HG02610 (cell line): ENCODE measurements at regions not wholly inside any gene's neighbourhood (a gene's known extent, or its start where the extent isn't known, plus 50 kb on each side); places are given as distances from the start of the nearest gene placed in this dataset.
A peak's percentile ranks its signal among the peaks of the same experiment; 100 is the strongest.
"Not testable (repeated sequence)": the region's sequence is repeated elsewhere in the genome, so short reads cannot be mapped to it uniquely, and the experiment has no call there.

ENCODE experiments used
- ATAC-seq: cut with Tn5 transposase; IDR thresholded peaks from one replicate; pipeline ENCODE4 v1.9.1; 2021; ENCODE audit warnings: mild to moderate bottlenecking, moderate library complexity; ENCODE audit not compliant: unreplicated experiment

- no peak for ATAC-seq
Measured at GRCh38 chr11:107276077-107276476, 181.5 kb downstream of the CWF19L2 start.

- no peak for ATAC-seq
Measured at GRCh38 chr11:107275632-107276031, 182.0 kb downstream of the CWF19L2 start.

GRCh38 chr11:107274138-107274537, 183.5 kb downstream of the CWF19L2 start:
- no peak for ATAC-seq

GRCh38 chr11:107272561-107272960, 185.1 kb downstream of the CWF19L2 start:
- no peak for ATAC-seq

- ATAC-seq = no peak
Measured at GRCh38 chr11:107271425-107271824, 186.2 kb downstream of the CWF19L2 start.

- no peak for ATAC-seq
Measured at GRCh38 chr11:107268977-107269376, 188.6 kb downstream of the CWF19L2 start.

GRCh38 chr11:107266455-107266854, 191.2 kb downstream of the CWF19L2 start:
- no peak for ATAC-seq

- ATAC-seq = no peak
Measured at GRCh38 chr11:107265591-107266121, 192.0 kb downstream of the CWF19L2 start.

GRCh38 chr11:107263844-107264563, 193.6 kb downstream of the CWF19L2 start:
- ATAC-seq = peak; percentile 64

- no peak for ATAC-seq
Measured at GRCh38 chr11:107259811-107260221, 197.8 kb downstream of the CWF19L2 start.

GRCh38 chr11:107257710-107258109, 199.9 kb downstream of the CWF19L2 start:
- no peak for ATAC-seq

GRCh38 chr11:107253661-107254060, 204.0 kb downstream of the CWF19L2 start:
- not testable (repeated sequence) for ATAC-seq

GRCh38 chr11:107252429-107253161, 205.0 kb downstream of the CWF19L2 start:
- ATAC-seq = peak; percentile 84

GRCh38 chr11:107251298-107251697, 206.3 kb downstream of the CWF19L2 start:
- no peak for ATAC-seq

- no peak for ATAC-seq
Measured at GRCh38 chr11:107250017-107250416, 207.6 kb downstream of the CWF19L2 start.

GRCh38 chr11:107249054-107249453, 208.6 kb downstream of the CWF19L2 start:
- no peak for ATAC-seq

GRCh38 chr11:107247167-107247861, 210.3 kb downstream of the CWF19L2 start:
- ATAC-seq = no peak

- no peak for ATAC-seq
Measured at GRCh38 chr11:107243929-107244328, 213.7 kb downstream of the CWF19L2 start.

- no peak for ATAC-seq
Measured at GRCh38 chr11:107232451-107232850, 214.2 kb upstream of the GUCY1A2 start.

GRCh38 chr11:107224836-107225235, 206.6 kb upstream of the GUCY1A2 start:
- no peak for ATAC-seq

- ATAC-seq = no peak
Measured at GRCh38 chr11:107222916-107223460, 204.7 kb upstream of the GUCY1A2 start.
